ENCODE measurements at regions not wholly inside any gene's neighbourhood (a gene's known extent, or its start where the extent isn't known, plus 50 kb on each side); places are given as distances from the start of the nearest gene placed in this dataset.

DNA sequence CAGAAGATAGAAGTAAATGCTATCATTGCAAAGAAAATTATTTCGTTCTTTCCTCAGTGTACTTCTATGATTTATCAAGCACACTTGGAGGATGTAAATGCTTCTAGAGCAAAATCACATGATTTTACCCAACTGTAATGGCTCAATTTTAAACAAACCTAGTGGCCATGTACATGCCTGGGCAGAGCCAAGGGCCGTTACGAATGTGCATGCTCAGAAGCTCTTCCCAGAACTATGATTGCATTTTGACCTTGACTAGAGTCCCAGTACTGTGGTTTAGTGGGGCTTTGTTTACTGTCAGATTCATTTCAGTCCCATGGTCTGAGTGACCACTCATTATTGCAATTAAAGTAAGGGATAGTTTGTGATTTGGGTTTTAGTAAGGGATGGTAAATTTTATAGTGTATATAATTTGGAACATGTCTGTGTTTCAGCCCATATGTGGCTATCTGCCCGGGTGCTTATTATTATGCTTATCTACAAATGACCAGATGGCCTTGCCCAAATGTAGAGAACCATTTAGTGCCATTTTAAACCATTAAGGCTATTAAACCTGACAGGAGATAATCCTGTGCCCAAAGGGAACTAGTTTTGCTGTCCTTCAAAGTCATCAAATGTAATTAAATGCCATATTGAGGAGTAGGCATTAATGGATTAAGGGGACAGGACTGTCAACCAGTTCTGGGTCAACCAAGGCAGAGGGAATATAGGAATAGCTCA, 239.1 kb downstream of the ICOS start:
- TF ChIP-seq, protein P1, sequence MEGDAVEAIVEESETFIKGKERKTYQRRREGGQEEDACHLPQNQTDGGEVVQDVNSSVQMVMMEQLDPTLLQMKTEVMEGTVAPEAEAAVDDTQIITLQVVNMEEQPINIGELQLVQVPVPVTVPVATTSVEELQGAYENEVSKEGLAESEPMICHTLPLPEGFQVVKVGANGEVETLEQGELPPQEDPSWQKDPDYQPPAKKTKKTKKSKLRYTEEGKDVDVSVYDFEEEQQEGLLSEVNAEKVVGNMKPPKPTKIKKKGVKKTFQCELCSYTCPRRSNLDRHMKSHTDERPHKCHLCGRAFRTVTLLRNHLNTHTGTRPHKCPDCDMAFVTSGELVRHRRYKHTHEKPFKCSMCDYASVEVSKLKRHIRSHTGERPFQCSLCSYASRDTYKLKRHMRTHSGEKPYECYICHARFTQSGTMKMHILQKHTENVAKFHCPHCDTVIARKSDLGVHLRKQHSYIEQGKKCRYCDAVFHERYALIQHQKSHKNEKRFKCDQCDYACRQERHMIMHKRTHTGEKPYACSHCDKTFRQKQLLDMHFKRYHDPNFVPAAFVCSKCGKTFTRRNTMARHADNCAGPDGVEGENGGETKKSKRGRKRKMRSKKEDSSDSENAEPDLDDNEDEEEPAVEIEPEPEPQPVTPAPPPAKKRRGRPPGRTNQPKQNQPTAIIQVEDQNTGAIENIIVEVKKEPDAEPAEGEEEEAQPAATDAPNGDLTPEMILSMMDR (IDR thresholded peaks at IDR 0.05) = no peak
- no peak for TF ChIP-seq EP300 (IDR thresholded peaks at IDR 0.05)
- TF ChIP-seq POLR2A (IDR thresholded peaks at IDR 0.05) = no peak

Data from stomach (tissue), 4 donors.